Lung (tissue), 11 donors: ENCODE measurements at regions not wholly inside any gene's neighbourhood (a gene's known extent, or its start where the extent isn't known, plus 50 kb on each side); places are given as distances from the start of the nearest gene placed in this dataset.

Source experiments
- ATAC-seq: fragments of 200-7000 bp; cut with Tn5 transposase; one replicate; pipeline ENCODE4 v1.9.1; 2020; ENCODE audit warnings: moderate number of reproducible peaks; ENCODE audit not compliant: insufficient read depth, low FRiP score
- DNase-seq, 3 donors: peaks; one replicate each; pipeline ENCODE4 v3.0.0-alpha.2; 2013 to 2017
- H3K27ac ChIP-seq, 2 donors: one replicate each; pipeline ENCODE4 v1.5.1; 2013; ENCODE audit warnings: mild to moderate bottlenecking in 2 of 2, moderate library complexity in 2 of 2, control low read depth in 1 of 2, inconsistent platforms in 1 of 2, low read depth in 1 of 2, low read length in 1 of 2
- H3K27me3 ChIP-seq, 3 donors: one replicate each; pipeline ENCODE4 v1.5.1; 2013; ENCODE audit warnings: low read length in 2 of 3; ENCODE audit not compliant: control insufficient read depth in 3 of 3, insufficient read depth in 3 of 3
- H3K36me3 ChIP-seq, 4 donors: one replicate each; pipeline ENCODE4 v1.5.1; 2013; ENCODE audit warnings: low read length in 4 of 4, mild to moderate bottlenecking in 1 of 4, moderate library complexity in 1 of 4; ENCODE audit not compliant: control insufficient read depth in 4 of 4, insufficient read depth in 4 of 4
- H3K4me1 ChIP-seq, 5 donors: one replicate each; pipeline ENCODE4 v1.5.1; 2013; ENCODE audit warnings: low read length in 5 of 5, mild to moderate bottlenecking in 2 of 5, moderate library complexity in 1 of 5; ENCODE audit not compliant: control insufficient read depth in 5 of 5, insufficient read depth in 5 of 5
- H3K4me3 ChIP-seq: one replicate; pipeline ENCODE4 v1.5.1; 2013; ENCODE audit warnings: mild to moderate bottlenecking, control low read depth, moderate library complexity
- H3K9ac ChIP-seq, 2 donors: one replicate each; pipeline ENCODE4 v1.5.1; 2013; ENCODE audit warnings: low read length in 2 of 2, control low read depth in 1 of 2; ENCODE audit not compliant: insufficient read depth in 1 of 2
- H3K9me3 ChIP-seq, 4 donors: one replicate each; pipeline ENCODE4 v1.5.1; 2013; ENCODE audit warnings: low read length in 3 of 4, mild to moderate bottlenecking in 1 of 4, moderate library complexity in 1 of 4; ENCODE audit not compliant: control insufficient read depth in 4 of 4, insufficient read depth in 3 of 4
- CTCF ChIP-seq: IDR thresholded peaks from 2 replicates; pipeline ENCODE4 v1.5.1; 2012; ENCODE audit warnings: mild to moderate bottlenecking; ENCODE audit errors: control extremely low read depth, extremely low read depth
- WGBS, 2 donors: extraction: QIAGEN DNeasy Blood & Tissue Kit; methylation state at CpG; one replicate each; pipeline ENCODE4 v1.1.7; 2013; 5-methylcytosine and 5-hydroxymethylcytosine counted together
- donor health status: control.
- donor health status: control.
- donor health status: Bipolar disorder and iron deficiency.
- donor health status: healthy.
- donor health status: DM: yes; HTN: yes; CAD: no.

DNA sequence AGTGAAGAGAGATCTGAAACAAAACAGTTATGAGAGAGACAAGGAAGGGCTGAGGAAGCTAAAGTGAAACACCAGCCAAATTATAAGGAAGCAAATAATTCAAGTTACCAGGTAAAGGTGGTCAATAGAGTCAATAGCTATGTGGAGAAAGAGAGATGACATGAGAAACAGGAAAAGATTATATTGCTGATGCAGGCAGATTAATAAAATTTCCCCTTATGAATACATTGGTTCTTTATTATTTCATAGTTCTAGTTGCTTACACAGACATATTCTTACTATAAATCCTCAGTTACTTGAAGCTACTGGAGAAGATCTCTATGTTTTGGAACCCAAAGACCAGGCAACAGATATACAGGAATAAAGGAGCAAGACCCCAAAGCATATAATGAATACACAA, 273.7 kb upstream of the CTSO start:
- H3K4me1 ChIP-seq = peaks cover 0 to 10% (median 0%) of the 10 kb centered on the region in 5 donors
- ATAC-seq = no peak
- H3K9me3 ChIP-seq = no peaks in the 10 kb centered on the region
- no peak for TF ChIP-seq CTCF
- H3K9ac ChIP-seq = no peak overlapping the region
- DNase-seq = no peak
- no peak overlapping the region for H3K27ac ChIP-seq
- no peaks in the 10 kb centered on the region for H3K36me3 ChIP-seq
- H3K27me3 ChIP-seq = no peaks in the 10 kb centered on the region
- no peak overlapping the region for H3K4me3 ChIP-seq

DNA sequence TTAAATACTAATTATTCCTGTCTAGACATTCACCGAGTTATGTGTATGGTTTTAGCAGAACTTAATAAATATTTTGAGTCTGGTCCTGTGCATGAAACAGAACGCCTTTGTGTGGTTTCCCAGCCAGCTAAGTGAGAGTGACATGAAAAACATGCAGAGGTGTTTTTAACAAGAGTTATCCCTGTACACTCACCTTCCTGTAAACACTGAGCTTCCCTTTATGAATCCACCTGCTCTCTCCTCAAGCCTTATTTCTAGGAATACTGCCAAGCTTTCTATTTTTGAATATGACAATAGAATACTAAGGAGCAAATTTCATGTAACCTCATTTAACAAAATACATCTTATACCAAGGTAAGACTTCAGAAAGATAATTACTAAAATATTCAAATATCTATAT, 270.3 kb upstream of the CTSO start:
- H3K27ac ChIP-seq = no peak overlapping the region
- DNase-seq = no peak
- 68 to 84% methylated on average over 2 of the region's 2 CpGs for WGBS, 2 donors
- no peak overlapping the region for H3K9ac ChIP-seq
- no peaks in the 10 kb centered on the region for H3K9me3 ChIP-seq
- no peaks in the 10 kb centered on the region for H3K4me1 ChIP-seq
- no peak overlapping the region for H3K4me3 ChIP-seq
- no peaks in the 10 kb centered on the region for H3K36me3 ChIP-seq
- H3K27me3 ChIP-seq = no peaks in the 10 kb centered on the region
- TF ChIP-seq CTCF = no peak
- no peak for ATAC-seq

DNA sequence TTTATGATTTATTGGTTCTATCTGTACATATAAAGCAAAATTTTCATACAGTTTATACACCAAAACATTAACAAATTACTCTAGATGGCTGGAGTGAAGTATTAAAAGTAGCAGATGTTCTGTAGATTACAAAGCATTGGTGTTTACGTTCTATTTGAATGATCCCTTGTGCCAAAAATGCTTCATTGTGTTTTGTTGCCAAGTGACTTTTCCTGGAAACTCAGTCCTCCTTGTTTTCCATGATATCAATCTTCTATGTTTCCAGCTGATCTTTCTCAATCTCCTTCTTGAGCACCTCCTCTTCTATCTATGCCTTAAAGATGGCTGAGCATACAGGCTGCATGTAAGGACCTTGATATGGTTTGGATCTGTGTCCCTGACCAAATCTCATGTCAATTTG, 263.6 kb upstream of the CTSO start:
- Histone ChIP-seq H3K27me3 (no peaks in the 10 kb centered on the region), H3K27ac (no peak overlapping the region), H3K36me3 (no peaks in the 10 kb centered on the region), H3K9me3 (peaks cover 0 to 14% (median 2%) of the 10 kb centered on the region in 4 donors), H3K4me3 (no peak overlapping the region), H3K9ac (no peak overlapping the region), H3K4me1 (peaks cover 0 to 8% (median 4%) of the 10 kb centered on the region in 5 donors)
- DNase-seq (peak; percentile 20 to 93 (median 90)), ATAC-seq (no peak)
- WGBS, 2 donors = 53 to 62% methylated on average over 1 of the region's 1 CpG
- TF ChIP-seq CTCF = no peak

- DNase-seq = no peak
- TF ChIP-seq CTCF = no peak
Measured at GRCh38 chr4:156201050-156201449, 247.4 kb upstream of the CTSO start.

More at GRCh38 chr4:156201050-156201449, 247.4 kb upstream of the CTSO start:
- Histone ChIP-seq H3K9me3 (no peaks in the 10 kb centered on the region), H3K4me1 (no peaks in the 10 kb centered on the region), H3K4me3 (no peak overlapping the region), H3K36me3 (no peaks in the 10 kb centered on the region), H3K9ac (no peak overlapping the region), H3K27ac (no peak overlapping the region), H3K27me3 (no peaks in the 10 kb centered on the region)
- ATAC-seq = no peak
